Kidney (tissue), 13 donors: ENCODE measurements at regions not wholly inside any gene's neighbourhood (a gene's known extent, or its start where the extent isn't known, plus 50 kb on each side); places are given as distances from the start of the nearest gene placed in this dataset.

Source experiments
- DNase-seq, 5 donors: peaks; one replicate each; pipeline ENCODE4 v3.0.0-alpha.2; 2013 to 2020
- FAIRE-seq: peaks from 2 replicates; lab custom pipeline; 2012; peaks lifted over from hg19 to GRCh38; lab: Jason Lieb, UNC
- H3K27ac ChIP-seq, 2 donors: one replicate each; pipeline ENCODE4 v1.7.0; 2013; ENCODE audit warnings: low read depth in 2 of 2, low read length in 2 of 2, inconsistent platforms in 1 of 2
- H3K27me3 ChIP-seq: one replicate; pipeline ENCODE4 v1.7.1; 2013; ENCODE audit warnings: low read length, inconsistent platforms; ENCODE audit not compliant: control insufficient read depth, insufficient read depth
- H3K36me3 ChIP-seq, 3 donors: one replicate each; pipeline versions ENCODE4 v1.7.0 to v1.7.1; 2013; ENCODE audit warnings: low read length in 3 of 3, control low read depth in 1 of 3, inconsistent platforms in 1 of 3; ENCODE audit not compliant: insufficient read depth in 3 of 3, control insufficient read depth in 2 of 3
- H3K4me1 ChIP-seq, 3 donors: one replicate each; pipeline versions ENCODE4 v1.7.0 to v1.7.1; 2013; ENCODE audit warnings: low read length in 3 of 3, inconsistent platforms in 1 of 3, low read depth in 1 of 3; ENCODE audit not compliant: control insufficient read depth in 2 of 3, insufficient read depth in 2 of 3
- H3K4me3 ChIP-seq, 3 donors: one replicate each; pipeline versions ENCODE4 v1.7.0 to v1.8.1; 2013; ENCODE audit warnings: low read length in 3 of 3, control low read depth in 1 of 3, inconsistent platforms in 1 of 3
- H3K9ac ChIP-seq, 3 donors: one replicate each; pipeline versions ENCODE4 v1.7.0 to v1.7.1; 2013; ENCODE audit warnings: low read length in 3 of 3, control low read depth in 1 of 3, inconsistent platforms in 1 of 3
- H3K9me3 ChIP-seq, 3 donors: one replicate each; pipeline versions ENCODE4 v1.7.0 to v1.7.1; 2013; ENCODE audit warnings: low read length in 3 of 3, control low read depth in 1 of 3, inconsistent platforms in 1 of 3; ENCODE audit not compliant: control insufficient read depth in 2 of 3, insufficient read depth in 1 of 3
- intact Hi-C: fragments of 100-400 bp; cut with DNase I; formaldehyde crosslinking; loops from one replicate; pipeline ENCODE4 v1.11.1; 2022
- TF ChIP-seq, protein P1 (sequence below): IDR thresholded peaks from 3 replicates; pipeline ENCODE4 v1.5.1; 2012; ENCODE audit warnings: mild to moderate bottlenecking, moderate library complexity, borderline replicate concordance; ENCODE audit not compliant: insufficient read depth; ENCODE audit errors: extremely low read depth
- donor health status: control.
- donor health status: control.
- donor health status: control.
- donor health status: control.
- donor health status: control.
- donor health status: DM: yes; HTN: yes; CAD: no.
- donor health status: Normal renal cell carcinoma (clear cell type).

DNA sequence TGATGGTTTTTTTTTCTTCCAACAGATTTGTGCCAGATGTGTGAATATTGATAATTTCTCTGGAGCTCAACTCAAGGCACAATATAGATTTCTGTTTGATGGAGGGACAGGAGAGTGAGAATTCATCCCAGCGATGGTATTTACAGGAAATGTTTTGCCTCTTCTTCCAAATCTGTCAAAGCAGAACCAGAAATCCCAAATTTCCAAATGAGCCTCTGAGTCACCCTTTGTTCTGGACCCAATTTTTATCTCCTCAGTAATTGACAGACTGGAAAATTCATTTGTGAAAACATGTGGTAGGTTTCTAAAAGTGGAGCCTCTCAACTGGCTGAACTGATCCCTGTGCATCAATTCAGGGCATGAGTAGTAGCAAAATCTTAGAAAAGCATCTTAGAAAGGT lies 223.2 kb upstream of the TSHZ2 start:
- DNase-seq (no peak), FAIRE-seq (no peak)
- no peaks in the 10 kb centered on the region for H3K36me3 ChIP-seq
- TF ChIP-seq, protein P1, sequence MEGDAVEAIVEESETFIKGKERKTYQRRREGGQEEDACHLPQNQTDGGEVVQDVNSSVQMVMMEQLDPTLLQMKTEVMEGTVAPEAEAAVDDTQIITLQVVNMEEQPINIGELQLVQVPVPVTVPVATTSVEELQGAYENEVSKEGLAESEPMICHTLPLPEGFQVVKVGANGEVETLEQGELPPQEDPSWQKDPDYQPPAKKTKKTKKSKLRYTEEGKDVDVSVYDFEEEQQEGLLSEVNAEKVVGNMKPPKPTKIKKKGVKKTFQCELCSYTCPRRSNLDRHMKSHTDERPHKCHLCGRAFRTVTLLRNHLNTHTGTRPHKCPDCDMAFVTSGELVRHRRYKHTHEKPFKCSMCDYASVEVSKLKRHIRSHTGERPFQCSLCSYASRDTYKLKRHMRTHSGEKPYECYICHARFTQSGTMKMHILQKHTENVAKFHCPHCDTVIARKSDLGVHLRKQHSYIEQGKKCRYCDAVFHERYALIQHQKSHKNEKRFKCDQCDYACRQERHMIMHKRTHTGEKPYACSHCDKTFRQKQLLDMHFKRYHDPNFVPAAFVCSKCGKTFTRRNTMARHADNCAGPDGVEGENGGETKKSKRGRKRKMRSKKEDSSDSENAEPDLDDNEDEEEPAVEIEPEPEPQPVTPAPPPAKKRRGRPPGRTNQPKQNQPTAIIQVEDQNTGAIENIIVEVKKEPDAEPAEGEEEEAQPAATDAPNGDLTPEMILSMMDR: no peak
- intact Hi-C loops: no loop called here
- no peaks in the 10 kb centered on the region for H3K9me3 ChIP-seq
- no peak overlapping the region for H3K27ac ChIP-seq
- no peaks in the 10 kb centered on the region for H3K4me1 ChIP-seq
- H3K9ac ChIP-seq: no peak overlapping the region
- no peaks in the 10 kb centered on the region for H3K27me3 ChIP-seq
- no peak overlapping the region for H3K4me3 ChIP-seq

DNA sequence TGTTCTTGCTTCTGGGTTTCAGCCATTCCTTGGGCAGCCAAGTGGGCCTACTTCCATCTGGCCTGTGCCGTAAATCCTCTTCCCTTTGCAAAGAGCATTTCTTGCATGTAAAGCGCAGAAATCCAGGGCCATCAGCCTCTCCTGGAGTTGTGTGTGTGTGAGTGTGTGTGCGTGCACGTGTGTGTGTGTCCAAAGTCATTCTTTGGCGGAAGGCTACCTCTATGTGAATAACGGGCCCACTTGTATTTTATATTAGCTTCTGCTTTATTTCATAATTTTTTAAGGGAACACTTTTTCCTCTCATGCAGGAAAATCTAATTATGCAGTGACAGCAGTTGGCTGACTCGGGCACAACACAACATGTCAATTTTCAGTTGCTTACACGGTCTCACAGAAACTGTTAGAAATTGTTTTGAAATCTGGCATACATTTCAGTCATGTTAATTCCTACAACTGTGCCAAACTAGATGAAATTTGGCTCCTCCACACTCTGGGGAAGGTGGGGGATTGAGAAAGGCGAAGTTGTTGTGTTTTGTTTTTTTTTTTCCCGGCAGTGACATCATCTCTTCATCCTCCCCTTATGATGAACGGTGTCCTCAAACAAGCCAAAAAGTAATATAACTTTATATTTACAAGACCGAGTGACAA lies 223.7 kb upstream of the TSHZ2 start:
- H3K4me3 ChIP-seq: no peak overlapping the region
- no peaks in the 10 kb centered on the region for H3K36me3 ChIP-seq
- no peak overlapping the region for H3K9ac ChIP-seq
- FAIRE-seq (no peak), DNase-seq (peak in 2 of 5 donors; percentile 24 to 69)
- no peaks in the 10 kb centered on the region for H3K27me3 ChIP-seq
- no peak overlapping the region for H3K27ac ChIP-seq
- TF ChIP-seq, protein P1: no peak
- H3K9me3 ChIP-seq: no peaks in the 10 kb centered on the region
- intact Hi-C loops: no loop called here
- no peaks in the 10 kb centered on the region for H3K4me1 ChIP-seq

DNA sequence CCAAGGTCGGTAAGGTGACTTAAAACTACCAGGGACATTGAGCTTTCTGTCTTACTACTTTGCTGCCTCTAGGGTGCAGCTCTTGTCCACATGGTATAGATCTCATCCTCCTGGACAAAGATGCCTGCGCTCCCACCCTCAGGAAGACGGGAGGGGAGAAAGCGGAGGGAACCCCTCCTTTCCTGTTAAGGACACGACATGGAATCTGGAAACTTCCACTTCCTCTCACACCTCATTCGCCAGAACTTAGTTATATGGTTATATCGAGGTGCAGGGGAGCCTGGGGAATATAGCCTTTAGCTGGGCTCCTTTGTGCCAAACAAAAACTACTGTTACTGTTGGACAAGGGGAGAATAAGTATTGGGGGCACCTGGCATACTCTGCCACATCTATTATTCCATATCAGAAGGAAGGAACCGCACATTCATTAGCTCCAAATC lies 224.3 kb upstream of the TSHZ2 start:
- FAIRE-seq: no peak
- TF ChIP-seq, protein P1: no peak
- intact Hi-C loops: no loop called here
- no peak overlapping the region for H3K9ac ChIP-seq
- H3K27ac ChIP-seq: no peak overlapping the region
- no peaks in the 10 kb centered on the region for H3K27me3 ChIP-seq
- H3K4me1 ChIP-seq: no peaks in the 10 kb centered on the region
- H3K4me3 ChIP-seq: no peak overlapping the region
- H3K36me3 ChIP-seq: no peaks in the 10 kb centered on the region
- no peaks in the 10 kb centered on the region for H3K9me3 ChIP-seq
- DNase-seq: peak in 1 of 5 donors; percentile 20

DNA sequence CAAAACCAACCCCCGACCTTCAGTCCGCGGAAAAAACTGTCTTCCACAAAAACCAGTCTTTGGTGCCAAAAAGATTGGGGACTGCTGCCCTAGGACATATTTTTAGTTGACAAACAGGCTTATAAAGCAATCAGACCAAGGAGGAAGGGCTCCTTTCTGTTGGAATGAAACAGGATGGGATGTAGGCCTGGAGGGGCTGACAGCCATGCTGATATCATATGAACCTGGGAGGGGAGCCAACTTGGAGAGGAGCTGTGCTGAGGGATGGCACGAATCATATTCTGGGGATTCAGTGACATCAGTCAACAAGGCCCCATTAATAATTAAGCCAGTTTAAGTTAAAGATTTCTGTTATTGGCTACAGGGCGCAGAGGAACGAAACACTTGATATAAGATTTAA lies 225.4 kb upstream of the TSHZ2 start:
- TF ChIP-seq, protein P1: no peak
- no peaks in the 10 kb centered on the region for H3K4me1 ChIP-seq
- H3K27me3 ChIP-seq: no peaks in the 10 kb centered on the region
- H3K9me3 ChIP-seq: no peaks in the 10 kb centered on the region
- no peak overlapping the region for H3K9ac ChIP-seq
- H3K4me3 ChIP-seq: no peak overlapping the region
- intact Hi-C loops: no loop called here
- H3K36me3 ChIP-seq: no peaks in the 10 kb centered on the region
- FAIRE-seq: no peak
- no peak overlapping the region for H3K27ac ChIP-seq
- no peak for DNase-seq
